C4-2B (cell line): ENCODE measurements at regions not wholly inside any gene's neighbourhood (a gene's known extent, or its start where the extent isn't known, plus 50 kb on each side); places are given as distances from the start of the nearest gene placed in this dataset.

Experiments
- ZFX ChIP-seq: fragments of 450-650 bp; IDR thresholded peaks from 2 replicates; pipeline ENCODE4 v1.6.1; 2017
- TF ChIP-seq, protein P1 (sequence below): fragments of 450-650 bp; conservative IDR thresholded peaks from 2 replicates; pipeline ENCODE4 v1.5.1; 2017; ENCODE audit warnings: mild to moderate bottlenecking

DNA sequence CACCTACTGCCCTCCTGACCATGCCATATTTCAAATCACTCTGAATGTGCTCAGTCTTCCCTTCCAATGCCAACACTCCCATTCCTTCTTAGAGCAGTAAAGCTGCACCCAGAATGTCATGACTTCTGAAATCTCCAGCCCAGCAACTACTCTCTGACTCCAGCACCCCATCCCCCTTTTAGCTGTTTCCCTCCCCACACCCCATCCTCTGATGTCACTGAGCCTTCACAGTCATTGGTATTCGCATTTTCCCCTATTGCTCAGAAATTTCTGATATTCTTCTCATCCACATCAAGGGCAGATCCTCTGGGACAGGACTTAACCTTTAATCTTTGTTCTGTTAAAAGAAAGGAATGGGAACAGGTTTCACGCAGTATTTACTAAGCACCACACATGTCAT lies 67.1 kb upstream of the SLC4A11 start:
- TF ChIP-seq, protein P1, sequence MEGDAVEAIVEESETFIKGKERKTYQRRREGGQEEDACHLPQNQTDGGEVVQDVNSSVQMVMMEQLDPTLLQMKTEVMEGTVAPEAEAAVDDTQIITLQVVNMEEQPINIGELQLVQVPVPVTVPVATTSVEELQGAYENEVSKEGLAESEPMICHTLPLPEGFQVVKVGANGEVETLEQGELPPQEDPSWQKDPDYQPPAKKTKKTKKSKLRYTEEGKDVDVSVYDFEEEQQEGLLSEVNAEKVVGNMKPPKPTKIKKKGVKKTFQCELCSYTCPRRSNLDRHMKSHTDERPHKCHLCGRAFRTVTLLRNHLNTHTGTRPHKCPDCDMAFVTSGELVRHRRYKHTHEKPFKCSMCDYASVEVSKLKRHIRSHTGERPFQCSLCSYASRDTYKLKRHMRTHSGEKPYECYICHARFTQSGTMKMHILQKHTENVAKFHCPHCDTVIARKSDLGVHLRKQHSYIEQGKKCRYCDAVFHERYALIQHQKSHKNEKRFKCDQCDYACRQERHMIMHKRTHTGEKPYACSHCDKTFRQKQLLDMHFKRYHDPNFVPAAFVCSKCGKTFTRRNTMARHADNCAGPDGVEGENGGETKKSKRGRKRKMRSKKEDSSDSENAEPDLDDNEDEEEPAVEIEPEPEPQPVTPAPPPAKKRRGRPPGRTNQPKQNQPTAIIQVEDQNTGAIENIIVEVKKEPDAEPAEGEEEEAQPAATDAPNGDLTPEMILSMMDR: no peak
- TF ChIP-seq ZFX: no peak
